Activated CD8-positive, alpha-beta memory T cell treated with anti-CD3 and anti-CD28 coated beads for 36 hours (primary cell): ENCODE measurements at regions not wholly inside any gene's neighbourhood (a gene's known extent, or its start where the extent isn't known, plus 50 kb on each side); places are given as distances from the start of the nearest gene placed in this dataset.

Source experiments
- CTCF ChIA-PET: fragments of 350-600 bp; sonication (Branson Sonifier 250); formaldehyde crosslinking; loops from one replicate; lab custom pipeline; 2021; ENCODE audit warnings: antibody characterized with exemption; lab: Charles Lee
- POLR2A ChIA-PET: fragments of 350-600 bp; sonication (Branson Sonifier 250); formaldehyde crosslinking; loops from one replicate; lab custom pipeline; 2021; ENCODE audit warnings: antibody characterized with exemption; lab: Charles Lee

DNA sequence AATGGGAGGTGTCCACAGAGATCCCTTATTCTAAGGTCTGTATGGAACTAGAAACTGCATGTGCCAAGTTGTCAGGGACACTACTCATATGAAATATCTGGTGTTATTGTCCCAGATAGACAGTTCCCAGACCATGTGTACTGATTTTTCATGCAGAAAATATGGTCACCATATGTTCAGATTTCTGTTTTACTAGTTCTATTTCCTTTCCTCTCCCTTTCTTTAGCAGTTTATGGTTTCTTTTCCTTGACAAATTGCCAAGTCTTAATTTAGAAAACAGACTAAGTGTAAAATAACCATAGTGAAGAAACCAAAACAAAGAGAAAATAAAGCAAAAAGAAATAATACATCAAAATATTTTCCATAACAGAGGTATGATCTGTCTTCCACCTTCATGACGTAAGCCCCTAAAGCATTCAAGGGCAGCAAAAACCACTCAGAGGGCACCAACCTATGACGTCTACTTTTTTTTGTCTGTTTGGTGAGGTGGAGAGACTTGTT, 248.5 kb downstream of the KCTD12 start:
- CTCF ChIA-PET: no interaction called here
- POLR2A ChIA-PET: no interaction called here

DNA sequence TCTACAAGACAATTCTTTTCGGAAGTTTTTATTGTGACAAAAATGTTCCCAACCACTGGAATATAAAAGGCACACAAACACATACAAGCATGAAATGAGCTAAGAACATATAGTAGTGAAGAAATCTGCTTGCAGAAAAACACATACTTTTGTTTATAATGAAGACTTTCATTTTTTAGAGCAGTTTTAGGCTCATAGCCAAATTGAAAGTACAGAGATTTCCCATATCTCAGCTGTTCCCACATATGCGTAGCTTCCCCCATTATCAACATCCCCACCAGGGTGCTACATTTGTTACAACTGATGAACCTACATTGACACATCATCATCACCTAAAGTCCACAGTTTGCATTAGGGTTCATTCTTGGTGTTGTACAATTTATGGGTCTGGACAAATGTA, 249.4 kb downstream of the KCTD12 start:
- CTCF ChIA-PET: no interaction called here
- POLR2A ChIA-PET: no interaction called here

DNA sequence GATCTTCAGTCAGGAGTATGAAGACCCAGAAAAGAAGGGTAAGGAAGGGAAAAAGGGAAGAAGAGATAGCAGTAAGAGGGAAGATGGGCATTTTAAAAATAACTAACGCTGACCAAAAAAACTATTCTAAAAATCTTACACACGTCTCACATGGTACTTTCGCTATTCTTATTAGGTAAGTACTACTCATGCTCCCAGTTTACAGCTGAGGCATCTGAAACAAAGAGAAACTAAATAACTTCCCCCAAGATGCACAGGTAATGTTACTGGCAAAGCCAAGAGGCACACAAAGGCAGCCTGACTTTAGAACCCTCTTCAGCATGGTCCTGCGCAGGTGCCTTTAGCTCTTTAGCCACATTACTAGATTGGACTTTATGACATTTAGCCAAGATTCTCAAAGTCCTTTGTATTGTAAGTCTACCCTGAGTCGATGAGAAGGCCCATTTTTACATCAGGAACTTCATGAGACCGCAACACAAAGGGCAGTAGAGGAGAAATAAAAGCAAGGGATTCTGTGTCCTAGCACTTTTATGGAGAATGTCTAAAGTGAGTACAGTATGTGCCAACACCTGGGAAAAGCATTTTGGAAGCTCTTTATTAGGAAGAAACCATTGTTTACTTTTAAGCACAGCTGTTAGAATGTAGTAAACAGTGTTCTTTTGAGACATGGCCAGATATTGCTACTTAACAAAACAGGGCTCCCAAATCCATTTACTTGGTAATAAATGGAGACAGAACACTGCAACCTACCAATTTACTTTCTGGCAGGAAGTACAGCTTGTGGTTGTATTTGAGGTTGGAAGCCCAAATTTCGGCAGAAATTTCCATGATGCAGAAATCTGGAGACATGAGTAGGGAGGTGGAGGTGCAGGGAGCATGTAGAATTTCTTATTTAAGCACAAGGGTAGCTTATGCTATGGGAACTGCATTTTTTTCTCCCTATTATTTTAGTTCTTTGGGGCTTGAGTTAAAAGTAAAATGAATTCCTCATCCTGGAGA, 250.7 kb downstream of the KCTD12 start:
- POLR2A ChIA-PET: no interaction called here
- CTCF ChIA-PET: no interaction called here

DNA sequence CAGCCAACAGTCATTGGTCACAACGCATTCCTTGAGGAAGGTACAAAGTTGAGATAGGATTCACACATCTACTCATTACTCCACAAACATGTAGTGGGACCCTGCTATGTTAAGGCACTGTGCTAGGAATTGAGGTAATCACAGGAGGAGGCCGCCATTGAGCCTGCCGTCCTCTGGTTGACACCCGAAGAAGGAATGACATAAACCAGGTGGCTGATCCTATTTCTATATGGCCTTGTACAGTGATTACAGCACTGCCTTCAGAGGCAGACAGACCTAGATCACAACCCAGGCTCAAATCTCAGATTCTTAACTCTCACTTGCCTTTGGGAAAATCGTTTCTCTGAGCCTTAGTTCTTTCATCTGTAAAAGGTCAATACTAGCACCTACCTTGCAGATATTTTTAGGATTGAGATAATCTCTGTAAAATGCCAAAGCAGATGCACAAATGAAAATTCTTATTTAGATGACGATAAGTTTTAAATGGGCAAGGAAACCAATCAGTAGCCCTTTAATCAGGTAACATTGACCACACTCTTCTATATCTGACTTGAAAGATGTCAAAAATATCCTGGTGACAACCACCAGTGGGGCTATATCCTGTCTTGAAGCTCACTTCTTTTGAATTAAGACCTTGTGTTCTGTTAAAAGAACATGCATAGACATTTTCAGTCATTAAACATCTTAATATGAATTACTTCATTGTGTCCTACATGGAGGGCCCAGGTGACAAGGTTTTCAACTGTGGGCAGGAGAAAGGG, 251.6 kb downstream of the KCTD12 start:
- POLR2A ChIA-PET: no interaction called here
- CTCF ChIA-PET: no interaction called here

DNA sequence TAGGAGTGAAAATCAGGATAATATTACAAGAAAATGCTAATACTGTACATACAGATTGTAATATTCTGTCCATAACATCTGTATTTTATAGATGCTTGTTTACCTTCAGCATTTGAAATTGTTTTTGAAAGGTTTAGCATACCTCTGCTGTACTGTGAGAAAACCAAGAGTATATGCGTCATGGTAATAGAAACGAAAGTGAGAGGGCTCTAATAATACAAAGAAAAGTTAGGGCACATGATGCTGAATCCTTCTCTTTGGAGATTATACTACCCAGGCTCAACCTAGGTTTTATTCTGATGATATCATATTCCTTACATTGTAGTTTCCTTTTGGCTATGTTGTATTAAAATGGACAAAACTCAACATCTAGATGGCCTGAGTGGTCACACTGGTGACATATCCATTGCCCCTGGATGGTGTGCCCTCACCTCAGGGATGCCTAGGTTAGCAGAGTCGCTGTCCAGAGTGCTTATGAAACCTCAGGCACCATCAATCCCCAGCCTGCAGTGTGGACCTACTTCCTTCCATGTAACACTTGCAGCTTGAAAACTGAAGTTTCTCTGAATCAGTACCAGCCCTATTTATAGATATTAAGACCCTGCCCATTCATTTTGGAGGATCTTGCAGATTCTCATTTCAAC, 253.7 kb downstream of the KCTD12 start:
- CTCF ChIA-PET: no interaction called here
- POLR2A ChIA-PET: no interaction called here

DNA sequence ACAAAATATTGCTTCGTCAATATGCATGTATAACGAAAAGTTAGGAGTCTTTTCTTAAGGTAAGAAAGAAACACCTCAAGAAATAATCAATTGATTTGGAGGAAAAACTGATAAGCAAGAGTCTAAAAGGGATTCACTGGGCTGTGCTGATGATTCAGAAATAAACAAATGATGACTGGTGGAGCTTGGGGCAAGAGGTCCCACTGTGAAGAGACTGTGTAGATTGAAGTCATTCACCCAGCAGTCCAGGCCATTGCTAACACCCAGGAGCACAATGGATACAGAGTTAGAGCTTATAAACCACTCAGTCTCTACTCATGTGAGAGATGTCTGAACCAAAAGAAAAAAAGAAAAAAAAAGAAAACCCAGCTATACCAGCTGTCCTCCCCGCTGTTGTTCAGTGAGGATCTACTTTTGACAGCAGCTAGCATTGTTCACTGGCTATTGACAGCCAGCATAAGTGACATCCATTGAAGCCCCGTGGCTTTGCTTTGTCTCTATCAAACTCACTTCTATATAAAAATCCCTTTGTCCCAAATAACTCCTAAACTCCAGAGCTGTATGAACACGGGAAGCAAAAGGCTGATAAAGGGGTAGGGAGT, 255.5 kb downstream of the KCTD12 start:
- ChIA-PET CTCF (no interaction called here), POLR2A (no interaction called here)

GRCh38 chr13:76622315-76623040, 263.7 kb downstream of the KCTD12 start:
- ChIA-PET CTCF (no interaction called here), POLR2A (no interaction called here)

GRCh38 chr13:76621705-76622104, 264.5 kb downstream of the KCTD12 start:
- ChIA-PET POLR2A (no interaction called here), CTCF (no interaction called here)

GRCh38 chr13:76620036-76620435, 266.2 kb downstream of the KCTD12 start:
- ChIA-PET POLR2A (no interaction called here), CTCF (no interaction called here)

DNA sequence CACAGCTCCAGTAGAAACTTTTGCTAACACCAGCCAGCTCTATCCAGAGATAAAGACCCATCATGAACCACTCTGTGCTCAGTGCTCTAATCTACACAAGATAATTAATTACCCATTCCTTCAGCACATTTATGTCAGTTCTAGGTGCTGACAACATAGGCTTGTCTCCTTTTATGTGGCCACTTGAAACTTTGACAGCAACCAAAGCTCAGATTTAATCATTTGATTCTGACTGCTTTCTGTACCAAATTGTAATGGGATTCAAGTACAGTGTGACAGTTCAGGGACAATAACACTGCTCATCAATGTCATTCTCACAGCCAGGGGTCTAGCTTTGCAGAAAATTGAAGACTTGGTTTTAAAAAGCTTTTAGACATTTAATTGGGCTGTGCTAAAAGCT, 266.6 kb downstream of the KCTD12 start:
- CTCF ChIA-PET: no interaction called here
- POLR2A ChIA-PET: no interaction called here

DNA sequence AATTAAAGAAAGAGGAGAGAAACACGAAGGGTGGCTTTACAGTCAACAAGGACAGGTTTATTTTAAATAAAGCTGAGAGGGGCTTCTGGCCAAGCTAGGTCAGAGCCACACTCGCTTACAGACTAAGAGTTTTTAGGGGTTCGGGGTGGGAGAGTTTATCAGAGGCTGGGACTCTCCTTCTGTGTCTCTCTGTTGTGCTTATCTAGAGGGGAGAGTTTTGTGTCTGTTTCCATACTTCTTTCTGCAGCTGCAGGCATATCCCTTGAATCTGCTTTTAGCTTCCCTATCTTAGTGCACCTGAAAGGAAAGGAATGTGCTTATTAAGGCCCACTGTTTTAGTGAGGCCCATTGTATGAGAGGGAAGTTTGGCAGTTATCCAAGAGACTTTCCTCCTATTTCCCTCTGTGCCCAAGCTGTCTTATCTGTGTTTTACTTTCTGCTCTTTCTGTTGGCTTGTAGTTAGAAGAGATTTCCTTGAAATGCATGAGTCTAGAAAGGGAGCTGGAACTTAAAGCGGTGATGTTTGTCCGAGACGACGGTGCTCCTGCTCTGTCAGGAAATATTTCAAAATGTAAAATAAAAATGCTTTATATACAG, 275.3 kb downstream of the KCTD12 start:
- CTCF ChIA-PET: no interaction called here

DNA sequence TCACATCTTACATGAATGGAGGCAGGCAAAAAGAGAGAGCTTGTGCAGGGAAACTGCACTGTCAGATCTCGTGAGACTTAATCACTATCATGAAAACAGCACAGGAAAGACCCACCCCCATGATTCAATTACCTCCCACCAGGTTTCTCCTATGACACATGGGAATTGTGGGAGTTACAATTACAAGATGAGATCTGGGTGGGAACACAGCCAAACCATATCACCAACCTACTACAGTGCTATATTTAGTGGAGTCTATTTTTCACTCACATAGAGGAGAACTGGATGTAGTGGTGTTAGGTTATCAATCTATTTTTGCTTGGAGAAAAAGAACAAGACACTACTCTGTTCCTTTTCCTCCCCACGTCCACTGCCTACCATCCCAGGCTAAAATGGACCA, 276.6 kb downstream of the KCTD12 start:
- ChIA-PET POLR2A (no interaction called here), CTCF (no interaction called here)

More for the DNA sequence above, 275.3 kb downstream of the KCTD12 start:
- POLR2A ChIA-PET: no interaction called here

GRCh38 chr13:76607866-76608265, 278.3 kb downstream of the KCTD12 start:
- POLR2A ChIA-PET: no interaction called here
- CTCF ChIA-PET: no interaction called here

GRCh38 chr13:76600081-76600480, 286.1 kb downstream of the KCTD12 start:
- CTCF ChIA-PET: no interaction called here
- POLR2A ChIA-PET: no interaction called here

GRCh38 chr13:76597868-76598267, 288.3 kb downstream of the KCTD12 start:
- ChIA-PET POLR2A (no interaction called here), CTCF (no interaction called here)

GRCh38 chr13:76596216-76596615, 290.0 kb downstream of the KCTD12 start:
- ChIA-PET CTCF (no interaction called here), POLR2A (no interaction called here)

- ChIA-PET POLR2A (no interaction called here), CTCF (no interaction called here)
Observed at GRCh38 chr13:76594435-76594834, 291.8 kb downstream of the KCTD12 start.

- CTCF ChIA-PET: no interaction called here
- POLR2A ChIA-PET: no interaction called here
Observed at GRCh38 chr13:76586842-76587241, 299.4 kb downstream of the KCTD12 start.

GRCh38 chr13:76579701-76580100, 306.5 kb downstream of the KCTD12 start:
- ChIA-PET CTCF (interaction anchor here (0.5 kb wide), 1 partner anchor 1056 kb away, joined by 3 read pairs; no protein-coding TSS in a partner anchor), POLR2A (no interaction called here)
